Osteoblast (primary cell): ENCODE measurements at regions not wholly inside any gene's neighbourhood (a gene's known extent, or its start where the extent isn't known, plus 50 kb on each side); places are given as distances from the start of the nearest gene placed in this dataset.

Experiments used
- DNase-seq: peaks from one replicate; pipeline ENCODE4 v3.0.0; 2011; ENCODE audit warnings: low spot score, mixed read lengths; ENCODE audit not compliant: insufficient read length; ENCODE audit errors: missing footprints
- H2AFZ ChIP-seq: 2 replicates; pipeline ENCODE4 v1.6.0; 2011; ENCODE audit warnings: mild to moderate bottlenecking, low read length
- H3K27ac ChIP-seq: 2 replicates; pipeline ENCODE4 v1.5.1; 2011; ENCODE audit warnings: mild to moderate bottlenecking, low read depth, low read length, moderate library complexity
- H3K27me3 ChIP-seq: 2 replicates; pipeline ENCODE4 v1.6.0; 2012; ENCODE audit warnings: mild to moderate bottlenecking, control low read depth, inconsistent platforms, low read length, moderate library complexity; ENCODE audit not compliant: insufficient read depth
- H3K36me3 ChIP-seq: 2 replicates; pipeline ENCODE4 v1.5.1; 2011; ENCODE audit warnings: mild to moderate bottlenecking, low read length, control low read depth, moderate library complexity; ENCODE audit not compliant: insufficient read depth
- H3K4me1 ChIP-seq: 2 replicates; pipeline ENCODE4 v1.5.1; 2011; ENCODE audit warnings: mild to moderate bottlenecking, low read length, control low read depth, moderate library complexity; ENCODE audit not compliant: insufficient read depth
- H3K4me2 ChIP-seq: 2 replicates; pipeline ENCODE4 v1.6.0; 2011; ENCODE audit warnings: mild to moderate bottlenecking, low read length; ENCODE audit not compliant: insufficient read depth
- H3K4me3 ChIP-seq: fragments of 200-600 bp; sonication (generic); 3 replicates; pipeline ENCODE4 v1.5.1; 2012; ENCODE audit warnings: mild to moderate bottlenecking, low read length, inconsistent platforms; ENCODE audit not compliant: insufficient read depth
- H3K79me2 ChIP-seq: 2 replicates; pipeline ENCODE4 v1.6.0; 2012; ENCODE audit warnings: mild to moderate bottlenecking, low read length, control low read depth, inconsistent platforms; ENCODE audit not compliant: insufficient read depth
- H3K9me3 ChIP-seq: 2 replicates; pipeline ENCODE4 v1.5.1; 2011; ENCODE audit warnings: low read depth, low read length, control low read depth
- H4K20me1 ChIP-seq: 2 replicates; pipeline ENCODE4 v1.6.0; 2012; ENCODE audit warnings: mild to moderate bottlenecking, low read length, control low read depth; ENCODE audit not compliant: insufficient read depth
- TF ChIP-seq, protein P1 (sequence below): IDR thresholded peaks from 2 replicates; pipeline ENCODE4 v1.5.1; 2011; ENCODE audit warnings: mild to moderate bottlenecking, low read depth, low read length, moderate library complexity; ENCODE audit errors: extremely low read depth

GRCh38 chrX:127519323-127519722, 532.9 kb downstream of the ACTRT1 start:
- Histone ChIP-seq H3K4me1 (no peaks in the 10 kb centered on the region), H3K27ac (no peak overlapping the region), H3K9me3 (no peaks in the 10 kb centered on the region), H3K4me3 (no peak overlapping the region), H2AFZ (no peak overlapping the region), H3K27me3 (no peaks in the 10 kb centered on the region), H3K36me3 (no peaks in the 10 kb centered on the region), H3K79me2 (no peaks in the 10 kb centered on the region), H3K4me2 (no peak overlapping the region), H4K20me1 (no peaks in the 10 kb centered on the region)
- no peak for DNase-seq
- TF ChIP-seq, protein P1, sequence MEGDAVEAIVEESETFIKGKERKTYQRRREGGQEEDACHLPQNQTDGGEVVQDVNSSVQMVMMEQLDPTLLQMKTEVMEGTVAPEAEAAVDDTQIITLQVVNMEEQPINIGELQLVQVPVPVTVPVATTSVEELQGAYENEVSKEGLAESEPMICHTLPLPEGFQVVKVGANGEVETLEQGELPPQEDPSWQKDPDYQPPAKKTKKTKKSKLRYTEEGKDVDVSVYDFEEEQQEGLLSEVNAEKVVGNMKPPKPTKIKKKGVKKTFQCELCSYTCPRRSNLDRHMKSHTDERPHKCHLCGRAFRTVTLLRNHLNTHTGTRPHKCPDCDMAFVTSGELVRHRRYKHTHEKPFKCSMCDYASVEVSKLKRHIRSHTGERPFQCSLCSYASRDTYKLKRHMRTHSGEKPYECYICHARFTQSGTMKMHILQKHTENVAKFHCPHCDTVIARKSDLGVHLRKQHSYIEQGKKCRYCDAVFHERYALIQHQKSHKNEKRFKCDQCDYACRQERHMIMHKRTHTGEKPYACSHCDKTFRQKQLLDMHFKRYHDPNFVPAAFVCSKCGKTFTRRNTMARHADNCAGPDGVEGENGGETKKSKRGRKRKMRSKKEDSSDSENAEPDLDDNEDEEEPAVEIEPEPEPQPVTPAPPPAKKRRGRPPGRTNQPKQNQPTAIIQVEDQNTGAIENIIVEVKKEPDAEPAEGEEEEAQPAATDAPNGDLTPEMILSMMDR, result no peak

DNA sequence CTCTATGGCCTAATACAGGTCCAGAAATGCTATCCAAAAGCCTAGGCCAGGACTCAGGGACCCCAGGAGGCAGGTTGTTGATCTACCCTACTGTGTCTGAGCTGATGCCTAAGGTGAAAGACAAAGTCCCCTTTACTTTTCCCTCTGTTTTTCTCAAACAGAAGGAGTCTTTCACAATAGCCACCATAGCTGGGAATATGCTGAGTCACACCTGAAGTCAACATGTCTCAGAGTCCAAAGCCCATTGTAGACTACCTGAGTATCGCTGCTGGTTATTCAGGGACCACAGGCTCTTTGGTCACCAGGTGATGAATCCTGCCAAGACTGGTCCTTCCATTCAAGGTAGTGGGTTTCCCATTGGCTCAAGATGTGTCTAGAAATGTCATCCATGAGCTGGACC, 562.2 kb downstream of the ACTRT1 start:
- Histone ChIP-seq H3K79me2 (no peaks in the 10 kb centered on the region), H3K4me1 (no peaks in the 10 kb centered on the region), H2AFZ (no peak overlapping the region), H3K27me3 (no peaks in the 10 kb centered on the region), H3K27ac (no peak overlapping the region), H3K4me2 (no peak overlapping the region), H4K20me1 (no peaks in the 10 kb centered on the region), H3K36me3 (no peaks in the 10 kb centered on the region), H3K4me3 (no peak overlapping the region), H3K9me3 (no peaks in the 10 kb centered on the region)
- TF ChIP-seq, protein P1, result no peak
- DNase-seq, result no peak

GRCh38 chrX:127466211-127466610, 586.0 kb downstream of the ACTRT1 start:
- H4K20me1 ChIP-seq, result no peaks in the 10 kb centered on the region

DNA sequence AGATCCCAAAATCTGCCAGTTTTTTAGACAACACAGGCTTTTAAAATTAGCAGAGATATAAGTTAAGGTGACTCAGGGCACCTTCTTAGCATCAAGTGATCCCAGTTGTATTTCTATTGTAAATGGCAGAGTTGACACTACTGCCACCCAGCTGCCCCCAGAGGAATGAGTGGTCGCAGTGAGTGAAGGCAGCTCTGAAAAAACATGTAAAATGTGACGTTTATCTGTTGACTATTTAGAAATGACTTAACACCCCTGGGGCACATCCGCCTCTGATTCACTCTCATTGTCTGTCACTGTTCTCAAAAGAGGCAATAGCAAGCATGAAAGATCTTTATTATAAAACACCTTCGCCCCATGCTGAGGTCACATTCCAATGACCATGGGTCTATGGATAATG, 592.4 kb downstream of the ACTRT1 start:
- TF ChIP-seq, protein P1, result no peak

More at GRCh38 chrX:127466211-127466610, 586.0 kb downstream of the ACTRT1 start:
- no peak overlapping the region for H2AFZ ChIP-seq
- no peaks in the 10 kb centered on the region for H3K9me3 ChIP-seq
- no peaks in the 10 kb centered on the region for H3K36me3 ChIP-seq
- H3K4me1 ChIP-seq, result no peaks in the 10 kb centered on the region
- H3K4me3 ChIP-seq, result no peak overlapping the region
- H3K79me2 ChIP-seq, result no peaks in the 10 kb centered on the region
- TF ChIP-seq, protein P1, result no peak
- H3K4me2 ChIP-seq, result no peak overlapping the region
- no peaks in the 10 kb centered on the region for H3K27me3 ChIP-seq
- DNase-seq, result no peak
- H3K27ac ChIP-seq, result no peak overlapping the region

More for the DNA sequence above, 592.4 kb downstream of the ACTRT1 start:
- no peaks in the 10 kb centered on the region for H3K36me3 ChIP-seq
- DNase-seq, result no peak
- no peak overlapping the region for H3K27ac ChIP-seq
- no peaks in the 10 kb centered on the region for H3K4me1 ChIP-seq
- no peaks in the 10 kb centered on the region for H3K79me2 ChIP-seq
- no peak overlapping the region for H3K4me2 ChIP-seq
- no peaks in the 10 kb centered on the region for H3K27me3 ChIP-seq
- no peak overlapping the region for H2AFZ ChIP-seq
- H3K9me3 ChIP-seq, result no peaks in the 10 kb centered on the region
- H4K20me1 ChIP-seq, result no peaks in the 10 kb centered on the region
- no peak overlapping the region for H3K4me3 ChIP-seq
